Hepatocyte (in vitro differentiated cells): ENCODE measurements at regions not wholly inside any gene's neighbourhood (a gene's known extent, or its start where the extent isn't known, plus 50 kb on each side); places are given as distances from the start of the nearest gene placed in this dataset.

Experiments used
- DNase-seq: peaks from one replicate; pipeline ENCODE4 v3.0.0-alpha.2; 2016; ENCODE audit warnings: low spot score
- H2AFZ ChIP-seq: fragments of 200-600 bp; sonication (generic); 2 replicates; pipeline ENCODE4 v1.6.0; 2016; ENCODE audit warnings: antibody characterized with exemption, mild to moderate bottlenecking
- H3K27ac ChIP-seq: fragments of 200-600 bp; sonication (generic); 2 replicates; pipeline ENCODE4 v1.5.1; 2016; ENCODE audit warnings: mild to moderate bottlenecking
- H3K27me3 ChIP-seq: fragments of 200-600 bp; sonication (generic); 2 replicates; pipeline ENCODE4 v1.6.1; 2016
- H3K36me3 ChIP-seq: fragments of 200-600 bp; sonication (generic); replicated peaks from 2 replicates; pipeline ENCODE4 v1.5.1; 2016; ENCODE audit warnings: low read depth; ENCODE audit not compliant: insufficient read depth
- H3K4me1 ChIP-seq: fragments of 200-600 bp; sonication (generic); 2 replicates; pipeline ENCODE4 v1.5.1; 2016; ENCODE audit warnings: mild to moderate bottlenecking, moderate library complexity; ENCODE audit not compliant: insufficient read depth
- H3K4me2 ChIP-seq: fragments of 200-600 bp; sonication (generic); 2 replicates; pipeline ENCODE4 v1.6.0; 2016
- H3K4me3 ChIP-seq: fragments of 200-600 bp; sonication (generic); 2 replicates; pipeline ENCODE4 v1.5.1; 2016; ENCODE audit warnings: mild to moderate bottlenecking
- H3K79me2 ChIP-seq: fragments of 200-600 bp; sonication (generic); 2 replicates; pipeline ENCODE4 v1.6.0; 2017; ENCODE audit warnings: mild to moderate bottlenecking
- H3K9me2 ChIP-seq: fragments of 200-600 bp; sonication (generic); replicated peaks from 2 replicates; pipeline ENCODE4 v1.6.0; 2017; ENCODE audit warnings: mild to moderate bottlenecking; ENCODE audit not compliant: insufficient read depth
- H3K9me3 ChIP-seq: fragments of 200-600 bp; sonication (generic); 2 replicates; pipeline ENCODE4 v1.5.1; 2016; ENCODE audit warnings: low read depth, mild to moderate bottlenecking
- H4K20me1 ChIP-seq: fragments of 200-600 bp; sonication (generic); 2 replicates; pipeline ENCODE4 v1.6.0; 2016; ENCODE audit warnings: mild to moderate bottlenecking; ENCODE audit not compliant: insufficient read depth, poor library complexity, severe bottlenecking
- EZH2 ChIP-seq: fragments of 200-600 bp; sonication (generic); IDR thresholded peaks from 2 replicates; pipeline ENCODE4 v1.6.1; 2016; ENCODE audit warnings: antibody characterized with exemption, mild to moderate bottlenecking, borderline replicate concordance
- EZH2phosphoT487 ChIP-seq: fragments of 200-600 bp; sonication (generic); IDR thresholded peaks from one replicate; pipeline ENCODE4 v1.6.1; 2018; ENCODE audit warnings: antibody characterized with exemption, mild to moderate bottlenecking, low read depth, moderate library complexity; ENCODE audit not compliant: unreplicated experiment, severe bottlenecking
- WGBS: methylation state at CpG from one replicate; pipeline ENCODE4 v1.1.6; 2016; ENCODE audit warnings: low lambda C conversion rate; ENCODE audit errors: missing lambda C conversion rate; 5-methylcytosine and 5-hydroxymethylcytosine counted together
- TF ChIP-seq, protein P1 (sequence below): fragments of 200-600 bp; sonication (generic); IDR thresholded peaks from 2 replicates; pipeline ENCODE4 v1.5.1; 2016; ENCODE audit warnings: antibody characterized with exemption, mild to moderate bottlenecking; ENCODE audit not compliant: poor library complexity

DNA sequence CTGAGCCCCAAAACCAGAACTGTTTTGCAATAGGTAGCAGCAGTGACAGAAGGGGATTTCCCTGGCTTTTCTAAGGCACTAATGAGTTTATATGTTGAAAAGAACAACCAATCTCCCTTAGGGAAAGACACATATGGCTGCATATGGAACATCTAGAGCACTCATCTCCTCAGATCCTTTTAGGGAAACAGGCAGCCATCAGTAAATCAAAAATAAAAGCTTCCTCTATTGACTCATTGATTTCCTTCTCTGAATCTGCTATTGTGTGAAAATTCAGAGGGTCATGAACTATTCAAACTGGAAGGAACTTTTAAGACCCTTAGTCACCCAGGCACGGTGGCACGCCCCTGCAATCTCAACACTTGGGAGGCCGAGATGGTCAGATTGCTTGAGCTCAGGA lies 110.9 kb upstream of the NANOS1 start:
- DNase-seq: no peak
- Histone ChIP-seq H3K9me2 (no peaks in the 10 kb centered on the region), H4K20me1 (no peaks in the 10 kb centered on the region), H3K4me1 (no peaks in the 10 kb centered on the region), H3K4me2 (no peak overlapping the region), H3K27ac (no peak overlapping the region), H3K4me3 (no peak overlapping the region), H3K9me3 (no peaks in the 10 kb centered on the region), H2AFZ (no peak overlapping the region), H3K27me3 (no peaks in the 10 kb centered on the region), H3K36me3 (no peaks in the 10 kb centered on the region), H3K79me2 (no peaks in the 10 kb centered on the region)
- TF ChIP-seq, protein P1, sequence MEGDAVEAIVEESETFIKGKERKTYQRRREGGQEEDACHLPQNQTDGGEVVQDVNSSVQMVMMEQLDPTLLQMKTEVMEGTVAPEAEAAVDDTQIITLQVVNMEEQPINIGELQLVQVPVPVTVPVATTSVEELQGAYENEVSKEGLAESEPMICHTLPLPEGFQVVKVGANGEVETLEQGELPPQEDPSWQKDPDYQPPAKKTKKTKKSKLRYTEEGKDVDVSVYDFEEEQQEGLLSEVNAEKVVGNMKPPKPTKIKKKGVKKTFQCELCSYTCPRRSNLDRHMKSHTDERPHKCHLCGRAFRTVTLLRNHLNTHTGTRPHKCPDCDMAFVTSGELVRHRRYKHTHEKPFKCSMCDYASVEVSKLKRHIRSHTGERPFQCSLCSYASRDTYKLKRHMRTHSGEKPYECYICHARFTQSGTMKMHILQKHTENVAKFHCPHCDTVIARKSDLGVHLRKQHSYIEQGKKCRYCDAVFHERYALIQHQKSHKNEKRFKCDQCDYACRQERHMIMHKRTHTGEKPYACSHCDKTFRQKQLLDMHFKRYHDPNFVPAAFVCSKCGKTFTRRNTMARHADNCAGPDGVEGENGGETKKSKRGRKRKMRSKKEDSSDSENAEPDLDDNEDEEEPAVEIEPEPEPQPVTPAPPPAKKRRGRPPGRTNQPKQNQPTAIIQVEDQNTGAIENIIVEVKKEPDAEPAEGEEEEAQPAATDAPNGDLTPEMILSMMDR: no peak
- TF ChIP-seq EZH2 (no peak), EZH2phosphoT487 (no peak)
- 76% methylated on average over 3 of the region's 3 CpGs for WGBS

DNA sequence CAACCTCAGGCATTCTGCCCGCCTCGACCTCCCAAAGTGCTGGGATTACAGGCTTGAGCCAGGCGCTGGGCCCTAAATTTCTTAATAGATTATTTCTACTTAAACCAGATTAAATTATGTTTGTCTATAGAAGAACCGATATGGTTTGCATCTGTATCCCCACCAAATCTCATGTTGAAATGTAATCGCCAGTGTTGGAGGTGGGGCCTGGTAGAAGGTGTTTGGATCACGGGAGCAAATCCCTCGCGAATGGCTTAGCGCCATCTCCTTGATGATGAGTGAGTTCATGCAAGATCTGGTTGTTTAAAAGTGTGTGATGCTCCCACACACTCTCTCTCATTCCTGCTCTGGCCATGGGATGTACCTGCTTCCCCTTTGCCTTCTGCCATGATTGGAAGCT lies 109.3 kb upstream of the NANOS1 start:
- no peaks in the 10 kb centered on the region for H3K79me2 ChIP-seq
- H3K9me2 ChIP-seq: no peaks in the 10 kb centered on the region
- H3K9me3 ChIP-seq: no peaks in the 10 kb centered on the region
- H3K4me3 ChIP-seq: no peak overlapping the region
- no peak for DNase-seq
- TF ChIP-seq EZH2phosphoT487: no peak
- TF ChIP-seq EZH2: no peak
- TF ChIP-seq, protein P1: no peak
- H4K20me1 ChIP-seq: no peaks in the 10 kb centered on the region
- H3K4me2 ChIP-seq: no peak overlapping the region
- no peaks in the 10 kb centered on the region for H3K27me3 ChIP-seq
- H2AFZ ChIP-seq: no peak overlapping the region
- 98% methylated on average over 9 of the region's 9 CpGs for WGBS
- H3K36me3 ChIP-seq: no peaks in the 10 kb centered on the region
- H3K27ac ChIP-seq: no peak overlapping the region
- no peaks in the 10 kb centered on the region for H3K4me1 ChIP-seq

DNA sequence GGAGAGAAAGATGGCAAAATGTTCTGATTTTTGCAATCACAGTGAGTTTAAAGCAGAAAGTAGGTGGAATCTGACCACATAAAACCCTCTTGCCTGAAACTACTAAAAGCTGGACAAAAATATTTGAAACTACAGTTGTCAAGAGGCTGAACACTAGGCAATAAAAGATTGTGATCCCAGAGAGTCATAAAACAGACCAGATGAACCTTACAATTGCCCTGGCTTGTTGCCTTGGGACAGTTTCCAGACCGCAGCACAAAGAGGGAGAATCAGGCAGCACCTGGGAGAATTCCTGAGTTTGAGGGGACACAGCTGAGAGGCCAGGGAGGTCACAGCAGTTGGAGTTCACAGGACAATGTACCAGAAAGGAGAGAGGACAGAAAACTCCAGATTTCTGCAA lies 107.3 kb upstream of the NANOS1 start:
- Histone ChIP-seq H3K9me2 (no peaks in the 10 kb centered on the region), H3K4me3 (no peak overlapping the region), H4K20me1 (no peaks in the 10 kb centered on the region), H3K36me3 (no peaks in the 10 kb centered on the region), H3K4me1 (no peaks in the 10 kb centered on the region), H3K9me3 (no peaks in the 10 kb centered on the region), H3K27ac (no peak overlapping the region), H3K4me2 (no peak overlapping the region), H3K79me2 (no peaks in the 10 kb centered on the region), H3K27me3 (no peaks in the 10 kb centered on the region), H2AFZ (no peak overlapping the region)
- TF ChIP-seq EZH2phosphoT487: no peak
- 43% methylated on average over 1 of the region's 1 CpG for WGBS
- no peak for DNase-seq

DNA sequence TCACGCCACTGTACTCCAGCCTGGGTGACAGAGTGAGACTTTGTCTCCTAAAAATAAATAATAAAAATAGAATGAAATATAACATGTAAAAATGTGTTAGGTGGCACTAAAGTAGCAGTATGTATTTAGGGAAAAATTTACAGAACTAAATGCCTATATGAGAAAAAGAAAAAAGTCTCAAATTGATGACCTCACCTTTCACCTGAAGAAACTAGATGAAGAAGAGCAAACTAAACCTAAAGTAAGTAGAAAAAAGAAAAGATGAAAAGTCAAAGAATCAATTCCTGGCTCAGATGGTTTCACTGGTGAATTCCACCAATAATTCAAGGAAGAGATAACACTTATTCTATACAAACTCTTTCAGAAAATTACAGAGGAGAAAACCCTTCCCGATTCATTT lies 106.5 kb upstream of the NANOS1 start:
- WGBS: 98% methylated on average over 2 of the region's 2 CpGs
- Histone ChIP-seq H3K9me3 (no peaks in the 10 kb centered on the region), H4K20me1 (no peaks in the 10 kb centered on the region), H3K4me1 (no peaks in the 10 kb centered on the region), H3K27ac (no peak overlapping the region), H3K79me2 (no peaks in the 10 kb centered on the region), H3K4me3 (no peak overlapping the region), H3K4me2 (no peak overlapping the region), H3K9me2 (no peaks in the 10 kb centered on the region), H2AFZ (no peak overlapping the region), H3K36me3 (no peaks in the 10 kb centered on the region), H3K27me3 (no peaks in the 10 kb centered on the region)
- TF ChIP-seq EZH2 (no peak), EZH2phosphoT487 (no peak)
- TF ChIP-seq, protein P1: no peak
- no peak for DNase-seq
